ENCODE measurements at regions not wholly inside any gene's neighbourhood (a gene's known extent, or its start where the extent isn't known, plus 50 kb on each side); places are given as distances from the start of the nearest gene placed in this dataset.

- no peak for TF ChIP-seq ZBTB7A (IDR thresholded peaks at IDR 0.05; ENCODE audit: low read depth)
Observed at GRCh38 chr16:72609066-72609465, 437.1 kb upstream of the PMFBP1 start.

- TF ChIP-seq RAD21 (IDR thresholded peaks at IDR 0.05; ENCODE audit: low read depth) (no peak), ZBTB7A (IDR thresholded peaks at IDR 0.05; ENCODE audit: low read depth) (no peak), NFIC (IDR thresholded peaks at IDR 0.05) (no peak)
Observed at GRCh38 chr16:72604375-72604774, 432.4 kb upstream of the PMFBP1 start.

- TF ChIP-seq TAF1 (IDR thresholded peaks at IDR 0.05; ENCODE audit: low read depth) = no peak
- TF ChIP-seq CREB1 (IDR thresholded peaks at IDR 0.05; ENCODE audit: low read depth) = no peak
- TF ChIP-seq EP300 (IDR thresholded peaks at IDR 0.05; ENCODE audit: borderline replicate concordance) = no peak
- no peak for TF ChIP-seq TCF12 (IDR thresholded peaks at IDR 0.05; ENCODE audit: low read depth)
- TF ChIP-seq ZBTB7A (IDR thresholded peaks at IDR 0.05; ENCODE audit: low read depth) = no peak
- TF ChIP-seq EGR1 (IDR thresholded peaks at IDR 0.05) = no peak
- no peak for TF ChIP-seq CEBPB (IDR thresholded peaks at IDR 0.05)
- TF ChIP-seq RAD21 (IDR thresholded peaks at IDR 0.05; ENCODE audit: low read depth) = no peak
- no peak for TF ChIP-seq USF1 (IDR thresholded peaks at IDR 0.05)
- no peak for TF ChIP-seq FOXM1 (IDR thresholded peaks at IDR 0.05; ENCODE audit: borderline replicate concordance, low read depth)
- TF ChIP-seq TEAD4 (IDR thresholded peaks at IDR 0.05) = no peak
- TF ChIP-seq REST (IDR thresholded peaks at IDR 0.05; ENCODE audit: low read depth) = no peak
- no peak for TF ChIP-seq MAX (IDR thresholded peaks at IDR 0.05)
- no peak for TF ChIP-seq YY1 (IDR thresholded peaks at IDR 0.05; ENCODE audit: low read depth)
- TF ChIP-seq NFIC (IDR thresholded peaks at IDR 0.05) = no peak
Observed at GRCh38 chr16:72602499-72602898, 430.5 kb upstream of the PMFBP1 start.

- TF ChIP-seq TCF12 (IDR thresholded peaks at IDR 0.05; ENCODE audit: low read depth) (no peak), RAD21 (IDR thresholded peaks at IDR 0.05; ENCODE audit: low read depth) (no peak), EGR1 (IDR thresholded peaks at IDR 0.05) (no peak), TEAD4 (IDR thresholded peaks at IDR 0.05) (no peak), USF1 (IDR thresholded peaks at IDR 0.05) (no peak), YY1 (IDR thresholded peaks at IDR 0.05; ENCODE audit: low read depth) (no peak), CREB1 (IDR thresholded peaks at IDR 0.05; ENCODE audit: low read depth) (no peak)
Observed at GRCh38 chr16:72598696-72599095, 426.7 kb upstream of the PMFBP1 start.

- no peak for TF ChIP-seq YY1 (IDR thresholded peaks at IDR 0.05; ENCODE audit: low read depth)
- no peak for TF ChIP-seq RAD21 (IDR thresholded peaks at IDR 0.05; ENCODE audit: low read depth)
- TF ChIP-seq MAX (IDR thresholded peaks at IDR 0.05) = no peak
- no peak for TF ChIP-seq EP300 (IDR thresholded peaks at IDR 0.05; ENCODE audit: borderline replicate concordance)
- no peak for TF ChIP-seq TCF12 (IDR thresholded peaks at IDR 0.05; ENCODE audit: low read depth)
- no peak for TF ChIP-seq CREB1 (IDR thresholded peaks at IDR 0.05; ENCODE audit: low read depth)
- no peak for TF ChIP-seq USF1 (IDR thresholded peaks at IDR 0.05)
- no peak for TF ChIP-seq NFIC (IDR thresholded peaks at IDR 0.05)
- no peak for TF ChIP-seq REST (IDR thresholded peaks at IDR 0.05; ENCODE audit: low read depth)
- TF ChIP-seq EGR1 (IDR thresholded peaks at IDR 0.05) = no peak
- no peak for TF ChIP-seq TAF1 (IDR thresholded peaks at IDR 0.05; ENCODE audit: low read depth)
Observed at GRCh38 chr16:72597938-72598337, 426.0 kb upstream of the PMFBP1 start.

GRCh38 chr16:72596373-72596772, 424.4 kb upstream of the PMFBP1 start:
- TF ChIP-seq REST (IDR thresholded peaks at IDR 0.05; ENCODE audit: low read depth) = no peak
- no peak for TF ChIP-seq MAX (IDR thresholded peaks at IDR 0.05)
- TF ChIP-seq ZBTB7A (IDR thresholded peaks at IDR 0.05; ENCODE audit: low read depth) = no peak
- no peak for TF ChIP-seq USF1 (IDR thresholded peaks at IDR 0.05)
- no peak for TF ChIP-seq TAF1 (IDR thresholded peaks at IDR 0.05; ENCODE audit: low read depth)
- no peak for TF ChIP-seq EP300 (IDR thresholded peaks at IDR 0.05; ENCODE audit: borderline replicate concordance)
- no peak for TF ChIP-seq CREB1 (IDR thresholded peaks at IDR 0.05; ENCODE audit: low read depth)
- no peak for TF ChIP-seq TEAD4 (IDR thresholded peaks at IDR 0.05)
- TF ChIP-seq EGR1 (IDR thresholded peaks at IDR 0.05) = no peak
- TF ChIP-seq CEBPB (IDR thresholded peaks at IDR 0.05) = no peak
- no peak for TF ChIP-seq YY1 (IDR thresholded peaks at IDR 0.05; ENCODE audit: low read depth)
- TF ChIP-seq RAD21 (IDR thresholded peaks at IDR 0.05; ENCODE audit: low read depth) = no peak
- no peak for TF ChIP-seq FOXM1 (IDR thresholded peaks at IDR 0.05; ENCODE audit: borderline replicate concordance, low read depth)
- TF ChIP-seq NFIC (IDR thresholded peaks at IDR 0.05) = no peak
- TF ChIP-seq TCF12 (IDR thresholded peaks at IDR 0.05; ENCODE audit: low read depth) = no peak
